Fibroblast of lung (primary cell): ENCODE measurements at regions not wholly inside any gene's neighbourhood (a gene's known extent, or its start where the extent isn't known, plus 50 kb on each side); places are given as distances from the start of the nearest gene placed in this dataset.

Source experiments
- DNase-seq, 2 donors: peaks; one replicate each; pipeline versions ENCODE4 v3.0.0 to v3.0.0-alpha.2; 2010; ENCODE audit warnings: low read depth in 2 of 2
- H2AFZ ChIP-seq: 2 replicates; pipeline ENCODE4 v1.5.1; 2012; ENCODE audit warnings: low read length, control low read depth, inconsistent platforms
- H3K27ac ChIP-seq: 2 replicates; pipeline ENCODE4 v1.5.1; 2011; ENCODE audit warnings: low read length, control low read depth; ENCODE audit not compliant: insufficient read depth
- H3K27me3 ChIP-seq: 2 replicates; pipeline ENCODE4 v1.5.1; 2011; ENCODE audit warnings: mild to moderate bottlenecking, low read length; ENCODE audit not compliant: control insufficient read depth, insufficient read depth
- H3K36me3 ChIP-seq: 2 replicates; pipeline ENCODE4 v1.5.1; 2011; ENCODE audit warnings: low read length; ENCODE audit not compliant: control insufficient read depth, insufficient read depth
- H3K4me1 ChIP-seq: 2 replicates; pipeline ENCODE4 v1.5.1; 2011; ENCODE audit warnings: low read length; ENCODE audit not compliant: control insufficient read depth, insufficient read depth; ENCODE audit errors: extremely low read depth
- H3K4me2 ChIP-seq: 2 replicates; pipeline ENCODE4 v1.5.1; 2011; ENCODE audit warnings: low read length, control low read depth; ENCODE audit not compliant: insufficient read depth; ENCODE audit errors: extremely low read depth
- H3K4me3 ChIP-seq, 4 experiments: fragments of 200-600 bp in 1 of 4; sonication (generic) in 1 of 4; replicated peaks in 1 of 4; 2 replicates each; pipeline ENCODE4 v1.5.1; 2011 to 2016; ENCODE audit warnings: low read length in 4 of 4, low read depth in 3 of 4, mild to moderate bottlenecking in 3 of 4, control low read depth in 2 of 4, inconsistent platforms in 1 of 4, mixed read lengths in 1 of 4; ENCODE audit not compliant: insufficient read depth in 1 of 4; ENCODE audit errors: control extremely low read depth in 1 of 4
- H3K79me2 ChIP-seq: 2 replicates; pipeline ENCODE4 v1.5.1; 2012; ENCODE audit warnings: mild to moderate bottlenecking, low read length, inconsistent platforms; ENCODE audit not compliant: control insufficient read depth, insufficient read depth
- H3K9ac ChIP-seq: 2 replicates; pipeline ENCODE4 v1.5.1; 2011; ENCODE audit warnings: mild to moderate bottlenecking, low read length, control low read depth; ENCODE audit not compliant: insufficient read depth
- H3K9me3 ChIP-seq: 2 replicates; pipeline ENCODE4 v1.5.1; 2012; ENCODE audit warnings: low read depth, low read length; ENCODE audit not compliant: control insufficient read depth, insufficient read depth
- H4K20me1 ChIP-seq: 2 replicates; pipeline ENCODE4 v1.5.1; 2011; ENCODE audit warnings: low read length; ENCODE audit not compliant: control insufficient read depth, insufficient read depth; ENCODE audit errors: extremely low read depth
- EZH2 ChIP-seq: IDR thresholded peaks from 2 replicates; pipeline ENCODE4 v1.5.1; 2012; ENCODE audit warnings: low read length, control low read depth, mild to moderate bottlenecking; ENCODE audit errors: missing control alignments
- TF ChIP-seq, protein P1 (sequence below), 2 donors: IDR thresholded peaks in 1 of 2; conservative IDR thresholded peaks in 1 of 2; 1 replicate in 1 of 2; 2 replicates in 1 of 2; pipeline ENCODE4 v1.5.1; 2011 to 2012; ENCODE audit warnings: low read length in 2 of 2, control low read depth in 1 of 2, inconsistent platforms in 1 of 2, low read depth in 1 of 2, mild to moderate bottlenecking in 1 of 2

GRCh38 chr12:89091293-89091841 lies 260.9 kb downstream of the DUSP6 start:
- Histone ChIP-seq H4K20me1 (no peaks in the 10 kb centered on the region), H3K9me3 (no peaks in the 10 kb centered on the region), H3K4me1 (no peaks in the 10 kb centered on the region), H3K27me3 (no peaks in the 10 kb centered on the region), H3K27ac (no peak overlapping the region), H3K4me2 (no peak overlapping the region), H2AFZ (no peak overlapping the region), H3K79me2 (no peaks in the 10 kb centered on the region), H3K9ac (no peak overlapping the region), H3K36me3 (no peaks in the 10 kb centered on the region), H3K4me3 (no peak overlapping the region)
- no peak for DNase-seq
- TF ChIP-seq EZH2, result no peak
- TF ChIP-seq, protein P1, sequence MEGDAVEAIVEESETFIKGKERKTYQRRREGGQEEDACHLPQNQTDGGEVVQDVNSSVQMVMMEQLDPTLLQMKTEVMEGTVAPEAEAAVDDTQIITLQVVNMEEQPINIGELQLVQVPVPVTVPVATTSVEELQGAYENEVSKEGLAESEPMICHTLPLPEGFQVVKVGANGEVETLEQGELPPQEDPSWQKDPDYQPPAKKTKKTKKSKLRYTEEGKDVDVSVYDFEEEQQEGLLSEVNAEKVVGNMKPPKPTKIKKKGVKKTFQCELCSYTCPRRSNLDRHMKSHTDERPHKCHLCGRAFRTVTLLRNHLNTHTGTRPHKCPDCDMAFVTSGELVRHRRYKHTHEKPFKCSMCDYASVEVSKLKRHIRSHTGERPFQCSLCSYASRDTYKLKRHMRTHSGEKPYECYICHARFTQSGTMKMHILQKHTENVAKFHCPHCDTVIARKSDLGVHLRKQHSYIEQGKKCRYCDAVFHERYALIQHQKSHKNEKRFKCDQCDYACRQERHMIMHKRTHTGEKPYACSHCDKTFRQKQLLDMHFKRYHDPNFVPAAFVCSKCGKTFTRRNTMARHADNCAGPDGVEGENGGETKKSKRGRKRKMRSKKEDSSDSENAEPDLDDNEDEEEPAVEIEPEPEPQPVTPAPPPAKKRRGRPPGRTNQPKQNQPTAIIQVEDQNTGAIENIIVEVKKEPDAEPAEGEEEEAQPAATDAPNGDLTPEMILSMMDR (conservative IDR thresholded peaks at IDR 0.05 in 1 of 2, IDR thresholded peaks at IDR 0.05 in 1 of 2; ENCODE audit: low read depth in 1 of 2, low read length in 2 of 2), result no peak

GRCh38 chr12:89089264-89089663 lies 263.0 kb downstream of the DUSP6 start:
- Histone ChIP-seq H3K79me2 (no peaks in the 10 kb centered on the region), H2AFZ (no peak overlapping the region), H3K9me3 (no peaks in the 10 kb centered on the region), H3K27ac (no peak overlapping the region), H3K4me3 (no peak overlapping the region), H3K36me3 (no peaks in the 10 kb centered on the region), H4K20me1 (no peaks in the 10 kb centered on the region), H3K4me2 (no peak overlapping the region), H3K9ac (no peak overlapping the region), H3K4me1 (no peaks in the 10 kb centered on the region), H3K27me3 (no peaks in the 10 kb centered on the region)
- no peak for DNase-seq
- TF ChIP-seq, protein P1 (conservative IDR thresholded peaks at IDR 0.05 in 1 of 2, IDR thresholded peaks at IDR 0.05 in 1 of 2; ENCODE audit: low read depth in 1 of 2, low read length in 2 of 2), result no peak
- no peak for TF ChIP-seq EZH2

DNA sequence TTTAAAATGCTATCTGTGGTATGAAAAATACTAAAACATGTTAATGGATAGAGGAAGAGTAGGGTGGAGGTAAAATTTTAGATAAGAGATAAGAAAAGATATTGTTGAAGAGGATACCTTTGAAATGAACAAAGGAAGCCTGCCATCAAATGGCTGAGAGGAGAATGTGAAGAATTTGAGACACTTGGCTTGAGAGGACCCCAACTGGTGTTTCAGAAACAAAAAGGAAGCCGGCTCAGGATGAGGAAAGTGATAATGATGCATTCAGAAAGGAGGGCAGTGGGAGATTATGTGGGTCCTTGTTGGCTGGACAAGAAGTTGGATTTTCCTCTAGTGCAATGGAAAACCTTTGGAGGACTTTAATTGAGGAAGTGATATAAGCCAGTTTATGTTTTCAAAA lies 264.4 kb downstream of the DUSP6 start:
- Histone ChIP-seq H3K27me3 (no peaks in the 10 kb centered on the region), H3K9ac (no peak overlapping the region), H3K4me1 (no peaks in the 10 kb centered on the region), H2AFZ (no peak overlapping the region), H3K79me2 (no peaks in the 10 kb centered on the region), H3K36me3 (no peaks in the 10 kb centered on the region), H3K27ac (no peak overlapping the region), H3K4me2 (no peak overlapping the region), H3K4me3 (no peak overlapping the region), H4K20me1 (no peaks in the 10 kb centered on the region), H3K9me3 (no peaks in the 10 kb centered on the region)
- DNase-seq, result no peak
- TF ChIP-seq, protein P1 (conservative IDR thresholded peaks at IDR 0.05 in 1 of 2, IDR thresholded peaks at IDR 0.05 in 1 of 2; ENCODE audit: low read depth in 1 of 2, low read length in 2 of 2), result no peak
- TF ChIP-seq EZH2, result no peak
